ENCODE measurements at regions not wholly inside any gene's neighbourhood (a gene's known extent, or its start where the extent isn't known, plus 50 kb on each side); places are given as distances from the start of the nearest gene placed in this dataset.

DNA sequence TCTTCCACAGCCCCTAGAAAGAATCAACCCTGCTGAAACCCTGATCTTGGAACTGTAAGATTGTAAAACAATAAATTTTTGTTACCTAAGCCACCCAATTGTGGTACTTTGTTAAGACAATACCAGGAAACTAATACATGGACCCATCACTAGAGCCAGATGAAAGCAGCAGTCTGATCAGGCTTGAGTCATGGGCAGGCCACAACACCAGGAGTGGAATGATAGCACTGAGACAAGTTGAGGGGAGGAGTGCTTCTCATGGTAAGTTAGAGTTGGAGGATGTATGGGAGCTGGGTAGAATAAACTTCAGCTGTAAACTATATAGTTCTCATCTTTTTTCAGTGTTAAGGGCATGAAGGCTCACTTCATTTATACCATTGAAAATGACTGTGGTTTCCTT lies 164.4 kb upstream of the OR13F1 start:
- TF ChIP-seq, protein P1, sequence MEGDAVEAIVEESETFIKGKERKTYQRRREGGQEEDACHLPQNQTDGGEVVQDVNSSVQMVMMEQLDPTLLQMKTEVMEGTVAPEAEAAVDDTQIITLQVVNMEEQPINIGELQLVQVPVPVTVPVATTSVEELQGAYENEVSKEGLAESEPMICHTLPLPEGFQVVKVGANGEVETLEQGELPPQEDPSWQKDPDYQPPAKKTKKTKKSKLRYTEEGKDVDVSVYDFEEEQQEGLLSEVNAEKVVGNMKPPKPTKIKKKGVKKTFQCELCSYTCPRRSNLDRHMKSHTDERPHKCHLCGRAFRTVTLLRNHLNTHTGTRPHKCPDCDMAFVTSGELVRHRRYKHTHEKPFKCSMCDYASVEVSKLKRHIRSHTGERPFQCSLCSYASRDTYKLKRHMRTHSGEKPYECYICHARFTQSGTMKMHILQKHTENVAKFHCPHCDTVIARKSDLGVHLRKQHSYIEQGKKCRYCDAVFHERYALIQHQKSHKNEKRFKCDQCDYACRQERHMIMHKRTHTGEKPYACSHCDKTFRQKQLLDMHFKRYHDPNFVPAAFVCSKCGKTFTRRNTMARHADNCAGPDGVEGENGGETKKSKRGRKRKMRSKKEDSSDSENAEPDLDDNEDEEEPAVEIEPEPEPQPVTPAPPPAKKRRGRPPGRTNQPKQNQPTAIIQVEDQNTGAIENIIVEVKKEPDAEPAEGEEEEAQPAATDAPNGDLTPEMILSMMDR (IDR thresholded peaks at IDR 0.05), result no peak
- no peak for TF ChIP-seq POLR2A (IDR thresholded peaks at IDR 0.05)

Data from testis (tissue), 2 donors.